BE2C (cell line): ENCODE measurements at regions not wholly inside any gene's neighbourhood (a gene's known extent, or its start where the extent isn't known, plus 50 kb on each side); places are given as distances from the start of the nearest gene placed in this dataset.
A peak's percentile ranks its signal among the peaks of the same experiment; 100 is the strongest.

ENCODE experiments used
- DNase-seq: peaks from one replicate; pipeline ENCODE4 v3.0.0-alpha.2; 2020
- H3K27me3 ChIP-seq: fragments of 250-450 bp; sonication (Bioruptor Pico); 2 replicates; pipeline ENCODE4 v1.5.1; 2020; ENCODE audit warnings: mild to moderate bottlenecking
- H3K36me3 ChIP-seq: fragments of 250-450 bp; sonication (Bioruptor Pico); 2 replicates; pipeline ENCODE4 v1.5.1; 2020; ENCODE audit warnings: mild to moderate bottlenecking
- H3K4me1 ChIP-seq: fragments of 250-450 bp; sonication (Bioruptor Pico); 2 replicates; pipeline ENCODE4 v1.5.1; 2020
- H3K4me3 ChIP-seq: 2 replicates; pipeline ENCODE4 v1.5.1; 2011; ENCODE audit warnings: low read depth, low read length
- H3K9me3 ChIP-seq: fragments of 250-450 bp; sonication (Bioruptor Pico); 2 replicates; pipeline ENCODE4 v1.5.1; 2020
- TF ChIP-seq, protein P1 (sequence below): IDR thresholded peaks from 2 replicates; pipeline ENCODE4 v1.5.1; 2012; ENCODE audit warnings: mild to moderate bottlenecking, low read depth, low read length

DNA sequence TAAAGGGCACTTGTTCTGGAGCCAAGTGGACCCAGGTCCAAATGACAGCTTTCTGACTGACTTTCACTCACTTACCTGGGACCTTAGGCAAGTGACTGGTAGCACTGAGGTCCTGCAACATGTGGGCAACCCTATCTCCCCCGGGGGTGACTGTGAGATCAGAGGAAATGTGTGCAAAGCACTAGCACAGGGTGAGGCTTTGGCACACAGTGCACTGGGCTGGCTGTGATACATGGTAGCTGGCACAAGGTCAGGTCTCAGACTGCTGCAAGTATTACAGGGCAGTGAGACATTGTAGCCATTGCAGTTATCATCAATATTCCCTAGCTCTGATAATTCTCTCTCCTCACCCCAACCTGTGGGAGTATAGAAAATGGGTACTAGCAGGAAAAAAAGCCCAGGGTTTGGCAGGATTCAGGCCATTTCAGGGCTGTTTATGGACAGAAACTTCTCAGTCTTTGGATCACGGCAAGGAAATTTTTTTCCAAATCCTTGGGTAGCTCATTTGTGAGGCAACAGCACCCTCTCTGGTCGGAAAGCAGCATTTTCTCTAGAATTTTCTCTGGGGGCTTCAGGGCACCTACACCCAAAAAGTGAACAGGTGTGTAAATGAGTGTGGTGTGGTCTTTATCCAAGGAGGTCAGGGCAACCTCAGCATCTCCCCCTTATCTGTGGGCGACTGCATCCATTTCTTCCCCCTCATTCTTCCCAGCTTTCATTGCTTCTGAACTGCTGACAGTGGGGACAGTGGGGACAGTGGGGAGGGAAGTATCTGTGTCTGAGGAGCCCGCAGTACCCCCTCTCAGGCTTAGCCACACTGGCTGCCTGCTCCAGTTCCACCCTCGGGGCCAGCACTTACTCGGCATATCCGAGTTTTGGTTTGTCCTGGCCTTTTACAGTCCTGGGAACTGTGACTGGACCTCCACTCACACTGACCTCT, 148.7 kb upstream of the PHACTR3 start:
- DNase-seq = no peak
- TF ChIP-seq, protein P1, sequence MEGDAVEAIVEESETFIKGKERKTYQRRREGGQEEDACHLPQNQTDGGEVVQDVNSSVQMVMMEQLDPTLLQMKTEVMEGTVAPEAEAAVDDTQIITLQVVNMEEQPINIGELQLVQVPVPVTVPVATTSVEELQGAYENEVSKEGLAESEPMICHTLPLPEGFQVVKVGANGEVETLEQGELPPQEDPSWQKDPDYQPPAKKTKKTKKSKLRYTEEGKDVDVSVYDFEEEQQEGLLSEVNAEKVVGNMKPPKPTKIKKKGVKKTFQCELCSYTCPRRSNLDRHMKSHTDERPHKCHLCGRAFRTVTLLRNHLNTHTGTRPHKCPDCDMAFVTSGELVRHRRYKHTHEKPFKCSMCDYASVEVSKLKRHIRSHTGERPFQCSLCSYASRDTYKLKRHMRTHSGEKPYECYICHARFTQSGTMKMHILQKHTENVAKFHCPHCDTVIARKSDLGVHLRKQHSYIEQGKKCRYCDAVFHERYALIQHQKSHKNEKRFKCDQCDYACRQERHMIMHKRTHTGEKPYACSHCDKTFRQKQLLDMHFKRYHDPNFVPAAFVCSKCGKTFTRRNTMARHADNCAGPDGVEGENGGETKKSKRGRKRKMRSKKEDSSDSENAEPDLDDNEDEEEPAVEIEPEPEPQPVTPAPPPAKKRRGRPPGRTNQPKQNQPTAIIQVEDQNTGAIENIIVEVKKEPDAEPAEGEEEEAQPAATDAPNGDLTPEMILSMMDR = peak; percentile 83
- Histone ChIP-seq H3K4me3 (no peak overlapping the region), H3K36me3 (no peaks in the 10 kb centered on the region), H3K9me3 (no peaks in the 10 kb centered on the region), H3K4me1 (peaks cover 5% of the 10 kb centered on the region), H3K27me3 (no peaks in the 10 kb centered on the region)

DNA sequence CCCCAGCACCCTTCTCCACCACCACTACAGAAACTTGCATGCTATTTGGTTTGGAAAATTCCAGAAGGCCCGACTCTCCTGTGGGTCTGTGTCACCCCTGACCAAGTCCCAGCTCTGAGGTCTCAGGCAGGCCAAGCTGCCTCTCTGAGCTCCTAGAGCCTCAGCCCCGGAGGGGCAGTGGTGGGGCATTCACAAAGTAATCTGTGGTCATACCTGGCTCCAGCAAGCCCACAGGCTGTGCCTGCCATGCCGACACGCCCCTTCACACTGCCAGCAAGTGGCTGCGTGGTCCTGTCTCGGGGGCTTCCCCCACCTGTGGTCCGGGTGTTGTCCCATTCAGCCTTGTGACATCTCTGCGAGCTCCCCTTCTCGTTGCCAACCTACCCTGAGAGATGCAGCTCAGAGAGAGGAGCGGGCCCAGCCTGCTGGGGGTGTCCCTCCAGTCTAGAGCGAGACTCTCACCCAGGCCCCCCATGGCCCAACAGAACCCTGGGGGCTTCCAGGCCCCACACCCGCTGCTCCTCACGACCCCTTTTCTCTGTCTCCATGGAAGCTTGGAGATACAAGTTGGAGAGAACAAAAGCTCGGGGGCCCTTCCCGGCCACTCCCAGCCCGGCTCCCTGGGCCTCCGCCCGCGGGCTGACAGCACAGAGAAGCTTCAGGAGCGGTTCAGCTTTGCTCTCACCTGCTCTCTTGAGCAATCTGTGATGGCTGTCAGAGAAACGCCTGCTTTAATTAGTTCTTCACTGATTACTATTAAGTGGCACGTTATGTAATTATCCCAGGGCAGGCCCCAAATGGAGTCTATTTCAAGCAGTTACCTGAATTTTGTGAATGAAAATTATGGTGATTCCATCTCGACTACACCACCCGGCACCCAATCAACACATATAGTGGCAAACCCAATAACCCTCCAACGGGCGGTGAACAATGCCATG, 147.7 kb upstream of the PHACTR3 start:
- DNase-seq = no peak
- no peak overlapping the region for H3K4me3 ChIP-seq
- TF ChIP-seq, protein P1 = no peak
- no peaks in the 10 kb centered on the region for H3K36me3 ChIP-seq
- peaks cover 5% of the 10 kb centered on the region for H3K4me1 ChIP-seq
- H3K9me3 ChIP-seq = no peaks in the 10 kb centered on the region
- no peaks in the 10 kb centered on the region for H3K27me3 ChIP-seq

DNA sequence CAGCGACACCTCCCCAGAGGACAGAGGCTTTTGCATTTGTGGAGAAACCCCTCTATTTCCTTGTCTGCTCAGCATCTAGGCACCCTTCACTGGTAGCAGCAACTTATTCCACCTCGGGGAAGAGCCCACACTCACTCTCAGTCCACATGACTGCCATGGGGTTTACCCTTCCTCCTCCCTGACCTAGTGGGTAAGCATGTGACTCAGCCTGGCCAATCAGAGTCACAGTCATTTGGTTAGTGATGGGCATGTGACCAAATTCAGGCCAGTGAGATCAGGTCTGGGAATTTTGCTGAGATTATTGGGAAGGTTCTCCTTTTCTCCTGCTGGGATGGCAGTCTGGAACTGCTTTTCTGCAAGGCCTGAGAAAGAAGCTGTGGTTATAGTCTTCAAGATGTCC, 145.7 kb upstream of the PHACTR3 start:
- Histone ChIP-seq H3K36me3 (no peaks in the 10 kb centered on the region), H3K4me1 (peaks cover 5% of the 10 kb centered on the region), H3K4me3 (no peak overlapping the region), H3K9me3 (no peaks in the 10 kb centered on the region), H3K27me3 (no peaks in the 10 kb centered on the region)
- DNase-seq = no peak
- TF ChIP-seq, protein P1 = no peak

DNA sequence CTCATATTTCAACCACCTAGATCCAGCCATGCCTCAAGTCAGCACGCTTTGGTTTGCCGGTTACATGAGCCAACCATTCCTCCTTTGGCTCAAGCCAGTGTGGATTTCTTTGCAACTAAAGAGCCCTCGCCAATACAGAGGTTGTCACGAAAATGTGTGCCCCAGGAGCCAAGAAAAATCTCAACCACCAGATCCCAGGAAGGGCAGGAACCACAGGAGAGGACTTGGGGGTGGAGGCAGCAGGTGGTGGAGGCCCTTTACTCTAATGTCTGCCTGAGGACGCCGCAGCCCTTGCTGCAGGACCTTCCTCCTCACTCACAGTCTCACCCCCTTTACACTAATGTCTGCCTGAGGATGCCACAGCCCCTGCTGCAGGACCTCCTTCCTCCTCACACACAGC, 144.8 kb upstream of the PHACTR3 start:
- DNase-seq = no peak
- Histone ChIP-seq H3K9me3 (no peaks in the 10 kb centered on the region), H3K27me3 (no peaks in the 10 kb centered on the region), H3K4me3 (no peak overlapping the region), H3K4me1 (peaks cover 5% of the 10 kb centered on the region), H3K36me3 (no peaks in the 10 kb centered on the region)
- TF ChIP-seq, protein P1 = no peak

DNA sequence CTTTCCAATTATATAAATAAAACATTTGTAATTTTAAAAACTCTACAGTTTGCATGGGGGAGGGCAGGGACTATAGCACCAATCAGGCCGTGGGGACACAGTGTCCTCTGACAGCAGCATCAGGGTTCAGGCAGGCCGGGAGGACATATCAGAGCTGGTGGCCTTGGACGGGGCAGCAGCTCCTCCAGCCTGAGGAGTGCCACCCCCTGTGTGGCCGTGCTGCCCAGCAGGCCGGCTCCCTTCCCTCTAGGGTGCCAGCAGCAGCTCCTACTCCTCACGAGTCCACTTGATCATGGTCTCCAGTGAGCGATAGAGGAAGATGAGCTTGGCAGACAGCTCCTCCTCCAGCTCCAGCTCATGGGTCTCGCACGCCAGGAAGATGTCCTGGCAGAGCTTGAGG, 144.0 kb upstream of the PHACTR3 start:
- TF ChIP-seq, protein P1 = no peak
- H3K4me3 ChIP-seq = no peak overlapping the region
- no peaks in the 10 kb centered on the region for H3K27me3 ChIP-seq
- H3K9me3 ChIP-seq = no peaks in the 10 kb centered on the region
- H3K4me1 ChIP-seq = peaks cover 3% of the 10 kb centered on the region
- no peak for DNase-seq
- no peaks in the 10 kb centered on the region for H3K36me3 ChIP-seq
